ENCODE measurements at regions not wholly inside any gene's neighbourhood (a gene's known extent, or its start where the extent isn't known, plus 50 kb on each side); places are given as distances from the start of the nearest gene placed in this dataset.

- ATAC-seq (ENCODE audit: low read depth) (no peak), DNase-seq (no peak)
- Mint-ChIP-seq H3K4me1 (no peaks in the 10 kb centered on the region), H3K27ac (no peak overlapping the region), H3K27me3 (peaks cover 28% of the 10 kb centered on the region), H3K9me3 (ENCODE audit: insufficient read depth) (no peaks in the 10 kb centered on the region), H3K4me3 (no peak overlapping the region)
- ChIA-PET CTCF (no interaction called here), POLR2A (no interaction called here)
- H3K9ac ChIP-seq (ENCODE audit: low read length): no peak overlapping the region
- H3K4me3 ChIP-seq (ENCODE audit: control extremely low read depth in 1 of 5, extremely low read depth in 1 of 5, insufficient read depth in 1 of 5, low read depth in 2 of 5, low read length in 4 of 5): no peak overlapping the region
- no peaks in the 10 kb centered on the region for H3K4me1 ChIP-seq (ENCODE audit: control insufficient read depth in 2 of 2, insufficient read depth in 2 of 2, low read length in 2 of 2)
- H3K36me3 ChIP-seq (replicated peaks in 1 of 2; ENCODE audit: control extremely low read depth in 1 of 2, control insufficient read depth in 1 of 2, extremely low read depth in 1 of 2, insufficient read depth in 2 of 2, low read length in 1 of 2): no peaks in the 10 kb centered on the region
- H3K9me3 ChIP-seq (ENCODE audit: control extremely low read depth in 1 of 3, control insufficient read depth in 2 of 3, insufficient read depth in 1 of 3, low read length in 2 of 3): no peaks in the 10 kb centered on the region
- H3K79me2 ChIP-seq (ENCODE audit: control insufficient read depth, insufficient read depth, low read length): no peaks in the 10 kb centered on the region
- H3K27ac ChIP-seq (ENCODE audit: low read length in 2 of 2): no peak overlapping the region
- H3K27me3 ChIP-seq (replicated peaks in 1 of 4; ENCODE audit: control extremely low read depth in 1 of 4, control insufficient read depth in 3 of 4, insufficient read depth in 4 of 4, low read length in 3 of 4): peaks cover 0 to 3% (median 1%) of the 10 kb centered on the region in 4 experiments
- H2AFZ ChIP-seq (ENCODE audit: insufficient read depth, low read depth, low read length, poor library complexity, severe bottlenecking): no peak overlapping the region
- intact Hi-C loops (cut with micrococcal nuclease): no loop called here
- WGBS (ENCODE audit: insufficient coverage): no CpG with 5 or more reads among the region's 6 CpGs
- no peak overlapping the region for H3K4me2 ChIP-seq (replicated peaks; ENCODE audit: low read depth, low read length, poor library complexity, severe bottlenecking)
- TF ChIP-seq EZH2 (IDR thresholded peaks at IDR 0.05; ENCODE audit: borderline replicate concordance, insufficient read depth, low read depth, low read length, poor library complexity, severe bottlenecking): no peak
- no peak for TF ChIP-seq CTCF (IDR thresholded peaks at IDR 0.05)
- no peaks in the 10 kb centered on the region for H4K20me1 ChIP-seq (ENCODE audit: control insufficient read depth, insufficient read depth, low read length, poor library complexity, severe bottlenecking)
These were observed 270.5 kb upstream of the SLC30A5 start for GRCh38 chr5:68823301-68823700.

- DNase-seq (no peak), ATAC-seq (ENCODE audit: low read depth) (no peak)
- intact Hi-C loops (cut with micrococcal nuclease): no loop called here
- Histone ChIP-seq H3K27ac (ENCODE audit: low read length in 2 of 2) (no peak overlapping the region), H3K4me2 (replicated peaks; ENCODE audit: low read depth, low read length, poor library complexity, severe bottlenecking) (no peak overlapping the region), H4K20me1 (ENCODE audit: control insufficient read depth, insufficient read depth, low read length, poor library complexity, severe bottlenecking) (no peaks in the 10 kb centered on the region), H3K9me3 (ENCODE audit: control extremely low read depth in 1 of 3, control insufficient read depth in 2 of 3, insufficient read depth in 1 of 3, low read length in 2 of 3) (no peaks in the 10 kb centered on the region), H3K27me3 (replicated peaks in 1 of 4; ENCODE audit: control extremely low read depth in 1 of 4, control insufficient read depth in 3 of 4, insufficient read depth in 4 of 4, low read length in 3 of 4) (no peaks in the 10 kb centered on the region), H3K9ac (ENCODE audit: low read length) (no peak overlapping the region), H2AFZ (ENCODE audit: insufficient read depth, low read depth, low read length, poor library complexity, severe bottlenecking) (no peak overlapping the region), H3K4me1 (ENCODE audit: control insufficient read depth in 2 of 2, insufficient read depth in 2 of 2, low read length in 2 of 2) (no peaks in the 10 kb centered on the region), H3K4me3 (ENCODE audit: control extremely low read depth in 1 of 5, extremely low read depth in 1 of 5, insufficient read depth in 1 of 5, low read depth in 2 of 5, low read length in 4 of 5) (no peak overlapping the region), H3K36me3 (replicated peaks in 1 of 2; ENCODE audit: control extremely low read depth in 1 of 2, control insufficient read depth in 1 of 2, extremely low read depth in 1 of 2, insufficient read depth in 2 of 2, low read length in 1 of 2) (no peaks in the 10 kb centered on the region), H3K79me2 (ENCODE audit: control insufficient read depth, insufficient read depth, low read length) (no peaks in the 10 kb centered on the region)
- WGBS (ENCODE audit: insufficient coverage): 97% methylated on average over 3 of the region's 3 CpGs
- Mint-ChIP-seq H3K4me3 (no peak overlapping the region), H3K27ac (no peak overlapping the region), H3K4me1 (no peaks in the 10 kb centered on the region), H3K9me3 (ENCODE audit: insufficient read depth) (peaks cover 2% of the 10 kb centered on the region), H3K27me3 (peaks cover 8% of the 10 kb centered on the region)
- TF ChIP-seq CTCF (IDR thresholded peaks at IDR 0.05) (no peak), EZH2 (IDR thresholded peaks at IDR 0.05; ENCODE audit: borderline replicate concordance, insufficient read depth, low read depth, low read length, poor library complexity, severe bottlenecking) (no peak)
- POLR2A ChIA-PET: no interaction called here
- CTCF ChIA-PET: no interaction called here
These were observed 263.4 kb upstream of the SLC30A5 start for GRCh38 chr5:68830377-68830898.
